HG03095 (cell line): ENCODE measurements at regions not wholly inside any gene's neighbourhood (a gene's known extent, or its start where the extent isn't known, plus 50 kb on each side); places are given as distances from the start of the nearest gene placed in this dataset.

ENCODE experiments used
- ATAC-seq: cut with Tn5 transposase; IDR thresholded peaks from one replicate; pipeline ENCODE4 v1.9.1; 2021; ENCODE audit warnings: moderate library complexity; ENCODE audit not compliant: unreplicated experiment

- ATAC-seq = no peak
These were observed 810.3 kb downstream of the VGLL3 start for GRCh38 chr3:86180696-86181095.

DNA sequence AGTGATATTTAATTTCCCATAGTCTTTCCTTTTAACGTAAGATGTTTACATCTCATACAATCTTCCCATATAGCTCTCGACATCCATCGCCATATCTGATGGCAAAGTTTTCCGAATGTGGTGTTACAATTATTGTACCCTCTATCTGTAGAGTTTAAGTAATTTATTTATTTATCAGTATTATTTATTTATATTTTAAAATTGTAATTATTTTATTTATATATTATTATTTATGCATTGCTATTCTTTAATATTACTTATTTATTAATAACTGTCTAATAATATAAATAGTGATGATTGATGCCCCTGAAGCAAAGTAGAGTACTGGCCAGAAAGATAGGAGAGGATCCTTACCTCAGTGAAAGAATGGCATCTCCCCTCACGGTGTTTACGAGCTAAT, 812.9 kb downstream of the VGLL3 start:
- no peak for ATAC-seq

DNA sequence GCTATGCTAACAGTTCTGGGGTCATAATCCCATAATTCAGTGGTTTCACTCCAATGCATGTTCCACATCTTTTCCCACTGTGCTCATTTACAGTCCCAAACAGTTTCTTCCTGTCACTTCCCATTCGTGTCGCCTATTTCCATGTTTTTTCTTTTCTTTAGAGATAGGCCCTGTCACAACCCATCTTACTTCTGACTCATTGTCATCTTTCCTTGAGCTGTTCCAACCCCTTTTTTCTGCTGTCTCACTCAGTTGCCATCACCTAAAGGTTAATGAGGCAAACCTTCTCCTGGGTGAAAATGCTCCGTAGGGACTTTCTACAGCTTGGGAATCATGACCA, 814.5 kb downstream of the VGLL3 start:
- no peak for ATAC-seq

DNA sequence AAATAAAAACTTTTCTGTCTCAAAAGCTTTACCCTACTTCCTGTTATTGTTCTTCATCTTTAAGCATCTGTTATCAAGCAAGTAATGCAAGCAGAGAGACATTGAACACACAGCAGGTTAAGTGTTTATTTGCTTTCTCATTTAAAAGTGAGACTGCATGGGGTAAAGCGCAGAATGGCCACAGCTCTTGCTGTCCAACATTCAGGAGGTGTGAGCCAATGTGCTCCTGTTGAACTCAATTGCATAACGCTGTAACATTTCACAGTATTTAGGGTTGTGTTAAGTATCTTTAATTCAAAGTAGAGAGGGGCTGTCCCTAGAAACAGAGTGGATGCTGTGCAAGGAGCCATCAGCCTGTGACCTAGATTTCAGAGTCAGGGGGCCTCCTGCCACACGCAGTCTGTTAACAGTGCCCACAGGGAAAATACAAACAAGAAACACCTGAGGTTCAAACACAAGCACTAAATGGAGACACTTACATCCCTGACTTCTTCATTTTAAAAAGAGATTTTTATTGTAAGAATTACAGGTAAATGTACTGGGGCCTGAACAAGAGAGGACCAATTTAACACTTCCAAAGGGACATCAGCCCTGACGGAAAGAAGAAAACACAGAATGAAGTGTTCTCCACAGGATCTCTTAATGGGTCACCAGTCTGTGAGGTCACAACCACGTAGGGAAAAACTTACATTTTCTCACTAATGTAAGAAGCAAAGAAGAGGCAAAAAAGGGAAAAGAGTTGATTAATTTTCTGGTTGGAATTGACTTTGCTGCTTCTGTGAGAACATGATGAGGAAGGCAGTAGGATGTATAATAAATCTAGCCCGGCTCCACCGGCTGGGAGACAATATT, 815.1 kb downstream of the VGLL3 start:
- ATAC-seq = no peak

GRCh38 chr3:86175051-86175536, 815.9 kb downstream of the VGLL3 start:
- no peak for ATAC-seq

DNA sequence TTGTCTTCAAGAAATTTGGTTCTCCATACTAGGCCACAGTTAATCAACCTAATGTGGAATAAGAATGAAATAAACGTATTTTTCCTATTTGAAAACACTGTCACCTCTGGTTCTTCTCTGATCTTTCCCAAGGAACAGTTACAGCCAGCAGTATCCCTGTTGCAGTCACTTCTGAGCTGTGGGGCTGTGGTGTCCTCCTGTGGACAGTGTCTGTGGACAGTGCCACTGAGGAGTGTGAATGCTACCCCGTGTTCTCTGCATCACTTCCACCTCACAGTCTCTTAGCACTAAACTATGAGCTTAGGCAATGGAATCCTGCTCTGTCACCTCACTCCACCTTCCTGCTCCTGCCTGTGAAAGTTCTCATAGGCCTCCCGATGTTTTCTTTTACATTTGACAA, 817.5 kb downstream of the VGLL3 start:
- no peak for ATAC-seq

DNA sequence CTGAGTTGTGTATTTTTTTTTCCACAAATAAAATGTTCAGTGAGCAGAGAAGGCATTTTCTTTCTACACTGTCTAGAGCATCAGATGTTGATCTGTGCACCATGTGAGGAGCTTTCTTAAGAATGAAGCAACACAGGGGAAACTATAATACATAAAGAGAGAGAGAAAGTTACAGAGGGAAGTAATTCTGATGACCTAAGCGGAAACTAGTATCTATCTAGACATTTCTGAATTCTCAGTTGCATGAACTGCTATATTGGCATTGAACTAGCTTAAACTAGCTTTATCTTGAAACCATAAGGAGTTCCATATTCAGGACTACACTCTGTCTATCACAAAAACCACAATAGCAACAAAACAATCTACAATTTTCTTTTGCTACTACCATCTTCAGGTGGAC, 822.4 kb downstream of the VGLL3 start:
- no peak for ATAC-seq

GRCh38 chr3:86162521-86162920, 828.4 kb downstream of the VGLL3 start:
- ATAC-seq = no peak

DNA sequence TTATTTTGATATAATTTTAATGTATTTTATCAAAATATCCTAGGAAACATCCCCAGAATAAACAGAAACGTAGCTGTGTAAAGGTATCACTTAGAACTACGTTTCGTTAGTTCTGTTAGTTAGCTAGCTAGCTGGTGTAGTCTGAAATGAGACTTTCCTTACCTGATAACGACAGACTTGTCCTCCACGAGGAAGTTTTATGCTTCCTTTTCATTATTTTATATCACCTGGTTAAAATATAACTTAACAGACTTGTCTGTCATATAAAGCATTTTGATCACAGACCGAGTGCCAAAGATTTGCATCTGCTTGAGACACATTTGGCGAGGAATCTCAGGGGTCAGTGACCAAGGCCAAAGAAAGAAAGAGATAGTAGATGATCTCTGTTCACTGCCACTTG, 829.5 kb downstream of the VGLL3 start:
- no peak for ATAC-seq

GRCh38 chr3:86152620-86153019, 838.3 kb downstream of the VGLL3 start:
- no peak for ATAC-seq

DNA sequence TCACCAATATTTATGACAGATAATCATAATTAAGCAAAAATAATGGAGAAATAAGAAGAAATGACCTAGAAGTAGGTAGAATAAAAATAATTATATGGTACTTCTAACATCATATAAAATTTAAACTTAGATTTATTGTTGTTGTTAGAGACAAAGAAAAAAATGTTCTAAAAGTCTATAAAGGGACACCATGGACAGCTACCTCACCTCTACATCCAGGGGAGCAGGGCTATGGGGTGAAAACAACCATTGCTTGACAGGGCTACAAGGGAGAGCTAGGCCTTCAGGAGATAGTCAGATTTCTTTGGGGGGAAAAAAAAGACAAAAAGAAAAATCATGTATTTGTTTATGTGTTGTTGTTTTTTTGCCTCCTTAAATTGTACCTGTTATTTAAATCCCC, 841.9 kb downstream of the VGLL3 start:
- no peak for ATAC-seq

GRCh38 chr3:86147119-86147518, 843.8 kb downstream of the VGLL3 start:
- no peak for ATAC-seq

- ATAC-seq = no peak
These were observed 864.4 kb downstream of the VGLL3 start for GRCh38 chr3:86126552-86126951.
